Smooth muscle cell (in vitro differentiated cells): ENCODE measurements at regions not wholly inside any gene's neighbourhood (a gene's known extent, or its start where the extent isn't known, plus 50 kb on each side); places are given as distances from the start of the nearest gene placed in this dataset.
A peak's percentile ranks its signal among the peaks of the same experiment; 100 is the strongest.

Source experiments
- DNase-seq: peaks from one replicate; lab custom pipeline; 2025; ENCODE audit not compliant: unreplicated experiment; lab: John Stamatoyannopoulos, UW
- H2AFZ ChIP-seq: fragments of 200-600 bp; sonication (generic); 2 replicates; pipeline ENCODE4 v1.6.0; 2016; ENCODE audit warnings: antibody characterized with exemption, low read depth, mild to moderate bottlenecking
- H3F3A ChIP-seq: fragments of 200-600 bp; sonication (generic); 2 replicates; pipeline ENCODE4 v1.6.0; 2017; ENCODE audit warnings: antibody characterized with exemption, low read depth
- H3K27ac ChIP-seq: fragments of 200-600 bp; sonication (generic); 2 replicates; pipeline ENCODE4 v1.5.1; 2016; ENCODE audit warnings: low read depth, mild to moderate bottlenecking
- H3K27me3 ChIP-seq: fragments of 200-600 bp; sonication (generic); 2 replicates; pipeline ENCODE4 v1.6.1; 2016; ENCODE audit warnings: low read depth, mild to moderate bottlenecking
- H3K36me3 ChIP-seq: fragments of 200-600 bp; sonication (generic); 2 replicates; pipeline ENCODE4 v1.5.1; 2016; ENCODE audit warnings: low read depth
- H3K4me1 ChIP-seq: fragments of 200-600 bp; sonication (generic); 2 replicates; pipeline ENCODE4 v1.5.1; 2016; ENCODE audit warnings: low read depth
- H3K4me2 ChIP-seq: fragments of 200-600 bp; sonication (generic); 2 replicates; pipeline ENCODE4 v1.6.0; 2016; ENCODE audit warnings: mild to moderate bottlenecking
- H3K4me3 ChIP-seq: fragments of 200-600 bp; sonication (generic); 2 replicates; pipeline ENCODE4 v1.5.1; 2016; ENCODE audit warnings: mild to moderate bottlenecking
- H3K79me2 ChIP-seq: fragments of 200-600 bp; sonication (generic); 2 replicates; pipeline ENCODE4 v1.6.0; 2016; ENCODE audit warnings: low read depth, mild to moderate bottlenecking
- H3K9ac ChIP-seq: fragments of 200-600 bp; sonication (generic); 2 replicates; pipeline ENCODE4 v1.6.0; 2016; ENCODE audit warnings: low read depth
- H3K9me3 ChIP-seq: fragments of 200-600 bp; sonication (generic); replicated peaks from 2 replicates; pipeline ENCODE4 v1.5.1; 2016; ENCODE audit warnings: low read depth
- H4K20me1 ChIP-seq: fragments of 200-600 bp; sonication (generic); 2 replicates; pipeline ENCODE4 v1.6.0; 2016; ENCODE audit warnings: low read depth
- CTCF ChIP-seq: fragments of 200-600 bp; sonication (generic); IDR thresholded peaks from 2 replicates; pipeline ENCODE4 v1.5.1; 2017; ENCODE audit warnings: borderline replicate concordance, mild to moderate bottlenecking, antibody characterized with exemption; ENCODE audit not compliant: insufficient read depth, poor library complexity, severe bottlenecking
- WGBS: methylation state at CpG from one replicate; pipeline ENCODE4 v1.1.7; 2016; ENCODE audit warnings: low lambda C conversion rate; 5-methylcytosine and 5-hydroxymethylcytosine counted together

- Histone ChIP-seq H3K9me3 (no peaks in the 10 kb centered on the region), H3F3A (no peaks in the 10 kb centered on the region), H3K79me2 (no peaks in the 10 kb centered on the region), H3K9ac (no peak overlapping the region), H3K36me3 (no peaks in the 10 kb centered on the region), H4K20me1 (no peaks in the 10 kb centered on the region), H3K4me1 (no peaks in the 10 kb centered on the region), H3K4me3 (no peak overlapping the region), H3K4me2 (no peak overlapping the region), H3K27me3 (no peaks in the 10 kb centered on the region), H3K27ac (peak overlapping the region; percentile 6), H2AFZ (no peak overlapping the region)
- no peak for DNase-seq
- WGBS = 60% methylated on average over 2 of the region's 2 CpGs
- TF ChIP-seq CTCF = no peak
Observed at GRCh38 chr2:45119855-45120254, 110.6 kb upstream of the SIX2 start.

- no peak overlapping the region for H3K4me2 ChIP-seq
Observed at GRCh38 chr2:45119038-45119437, 109.8 kb upstream of the SIX2 start.

GRCh38 chr2:45117383-45117782 lies 108.1 kb upstream of the SIX2 start:
- H3K4me2 ChIP-seq = no peak overlapping the region
- no peak for TF ChIP-seq CTCF
- no peak overlapping the region for H3K4me3 ChIP-seq
- H3K36me3 ChIP-seq = no peaks in the 10 kb centered on the region
- H3K4me1 ChIP-seq = no peaks in the 10 kb centered on the region
- H3K27ac ChIP-seq = no peak overlapping the region
- no peaks in the 10 kb centered on the region for H3K79me2 ChIP-seq
- H3F3A ChIP-seq = no peaks in the 10 kb centered on the region
- no peaks in the 10 kb centered on the region for H3K27me3 ChIP-seq
- H3K9me3 ChIP-seq = no peaks in the 10 kb centered on the region
- no peak for DNase-seq
- no peak overlapping the region for H3K9ac ChIP-seq
- WGBS = 60% methylated on average over 1 of the region's 1 CpG
- H4K20me1 ChIP-seq = no peaks in the 10 kb centered on the region
- H2AFZ ChIP-seq = no peak overlapping the region

More at GRCh38 chr2:45119038-45119437, 109.8 kb upstream of the SIX2 start:
- H3K27me3 ChIP-seq = no peaks in the 10 kb centered on the region
- no peaks in the 10 kb centered on the region for H3K36me3 ChIP-seq
- H3K4me3 ChIP-seq = no peak overlapping the region
- no peak for DNase-seq
- no peaks in the 10 kb centered on the region for H3K4me1 ChIP-seq
- H3F3A ChIP-seq = no peaks in the 10 kb centered on the region
- 93% methylated on average over 5 of the region's 5 CpGs for WGBS
- no peaks in the 10 kb centered on the region for H3K79me2 ChIP-seq
- H4K20me1 ChIP-seq = no peaks in the 10 kb centered on the region
- no peak for TF ChIP-seq CTCF
- no peaks in the 10 kb centered on the region for H3K9me3 ChIP-seq
- no peak overlapping the region for H2AFZ ChIP-seq
- H3K9ac ChIP-seq = no peak overlapping the region
- H3K27ac ChIP-seq = no peak overlapping the region

- 71% methylated on average over 1 of the region's 1 CpG for WGBS
- TF ChIP-seq CTCF = no peak
- H4K20me1 ChIP-seq = no peaks in the 10 kb centered on the region
- no peak overlapping the region for H3K4me2 ChIP-seq
- H3K27ac ChIP-seq = no peak overlapping the region
- H2AFZ ChIP-seq = no peak overlapping the region
- H3K9ac ChIP-seq = no peak overlapping the region
- no peaks in the 10 kb centered on the region for H3K27me3 ChIP-seq
- no peak for DNase-seq
- H3K36me3 ChIP-seq = no peaks in the 10 kb centered on the region
- no peaks in the 10 kb centered on the region for H3K9me3 ChIP-seq
- no peaks in the 10 kb centered on the region for H3K79me2 ChIP-seq
- no peak overlapping the region for H3K4me3 ChIP-seq
- H3F3A ChIP-seq = no peaks in the 10 kb centered on the region
- H3K4me1 ChIP-seq = no peaks in the 10 kb centered on the region
Observed at GRCh38 chr2:45115181-45115580, 105.9 kb upstream of the SIX2 start.
